Keratinocyte (primary cell): ENCODE measurements at regions not wholly inside any gene's neighbourhood (a gene's known extent, or its start where the extent isn't known, plus 50 kb on each side); places are given as distances from the start of the nearest gene placed in this dataset.

Experiments used
- EZH2 ChIP-seq: IDR thresholded peaks from one replicate; pipeline ENCODE4 v1.6.1; 2012; ENCODE audit warnings: inconsistent platforms, mild to moderate bottlenecking, low read length, moderate library complexity
- TF ChIP-seq, protein P1 (sequence below), 3 experiments: IDR thresholded peaks in 1 of 3; conservative IDR thresholded peaks in 1 of 3; optimal IDR thresholded peaks in 1 of 3; 2 replicates in 2 of 3; 3 replicates in 1 of 3; pipeline versions ENCODE3 to v1.5.1; 2011; ENCODE audit warnings: low read length in 3 of 3, mild to moderate bottlenecking in 3 of 3, moderate library complexity in 2 of 3, control low read depth in 1 of 3, inconsistent platforms in 1 of 3; ENCODE audit not compliant: insufficient read depth in 2 of 3; ENCODE audit errors: extremely low read depth in 1 of 3

DNA sequence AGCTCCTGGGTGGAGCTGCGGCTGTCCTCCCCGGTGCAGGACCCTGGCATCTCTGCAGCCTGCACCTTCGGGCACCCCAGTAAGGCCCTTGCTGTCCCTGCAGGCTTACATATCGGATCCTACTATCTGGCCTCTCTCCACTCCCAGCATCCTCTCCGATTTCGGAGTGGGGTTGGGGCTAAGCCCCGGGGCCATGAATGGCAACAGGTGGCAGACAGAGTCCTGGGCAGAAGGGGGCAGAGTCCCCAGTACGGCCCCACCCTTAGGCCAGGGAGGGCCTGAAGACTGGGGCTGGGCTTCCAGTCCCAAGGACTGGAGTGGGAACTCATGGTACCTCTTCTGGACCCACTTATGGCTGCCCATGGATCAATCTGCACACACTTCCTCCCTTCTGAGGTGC lies 180.4 kb upstream of the MC4R start:
- TF ChIP-seq, protein P1, sequence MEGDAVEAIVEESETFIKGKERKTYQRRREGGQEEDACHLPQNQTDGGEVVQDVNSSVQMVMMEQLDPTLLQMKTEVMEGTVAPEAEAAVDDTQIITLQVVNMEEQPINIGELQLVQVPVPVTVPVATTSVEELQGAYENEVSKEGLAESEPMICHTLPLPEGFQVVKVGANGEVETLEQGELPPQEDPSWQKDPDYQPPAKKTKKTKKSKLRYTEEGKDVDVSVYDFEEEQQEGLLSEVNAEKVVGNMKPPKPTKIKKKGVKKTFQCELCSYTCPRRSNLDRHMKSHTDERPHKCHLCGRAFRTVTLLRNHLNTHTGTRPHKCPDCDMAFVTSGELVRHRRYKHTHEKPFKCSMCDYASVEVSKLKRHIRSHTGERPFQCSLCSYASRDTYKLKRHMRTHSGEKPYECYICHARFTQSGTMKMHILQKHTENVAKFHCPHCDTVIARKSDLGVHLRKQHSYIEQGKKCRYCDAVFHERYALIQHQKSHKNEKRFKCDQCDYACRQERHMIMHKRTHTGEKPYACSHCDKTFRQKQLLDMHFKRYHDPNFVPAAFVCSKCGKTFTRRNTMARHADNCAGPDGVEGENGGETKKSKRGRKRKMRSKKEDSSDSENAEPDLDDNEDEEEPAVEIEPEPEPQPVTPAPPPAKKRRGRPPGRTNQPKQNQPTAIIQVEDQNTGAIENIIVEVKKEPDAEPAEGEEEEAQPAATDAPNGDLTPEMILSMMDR (optimal IDR thresholded peaks at IDR 0.05 in 1 of 3, IDR thresholded peaks at IDR 0.05 in 1 of 3, conservative IDR thresholded peaks at IDR 0.05 in 1 of 3; ENCODE audit: extremely low read depth in 1 of 3, insufficient read depth in 2 of 3, low read length in 3 of 3), result no peak
- TF ChIP-seq EZH2, result no peak
